ENCODE measurements at regions not wholly inside any gene's neighbourhood (a gene's known extent, or its start where the extent isn't known, plus 50 kb on each side); places are given as distances from the start of the nearest gene placed in this dataset.

DNA sequence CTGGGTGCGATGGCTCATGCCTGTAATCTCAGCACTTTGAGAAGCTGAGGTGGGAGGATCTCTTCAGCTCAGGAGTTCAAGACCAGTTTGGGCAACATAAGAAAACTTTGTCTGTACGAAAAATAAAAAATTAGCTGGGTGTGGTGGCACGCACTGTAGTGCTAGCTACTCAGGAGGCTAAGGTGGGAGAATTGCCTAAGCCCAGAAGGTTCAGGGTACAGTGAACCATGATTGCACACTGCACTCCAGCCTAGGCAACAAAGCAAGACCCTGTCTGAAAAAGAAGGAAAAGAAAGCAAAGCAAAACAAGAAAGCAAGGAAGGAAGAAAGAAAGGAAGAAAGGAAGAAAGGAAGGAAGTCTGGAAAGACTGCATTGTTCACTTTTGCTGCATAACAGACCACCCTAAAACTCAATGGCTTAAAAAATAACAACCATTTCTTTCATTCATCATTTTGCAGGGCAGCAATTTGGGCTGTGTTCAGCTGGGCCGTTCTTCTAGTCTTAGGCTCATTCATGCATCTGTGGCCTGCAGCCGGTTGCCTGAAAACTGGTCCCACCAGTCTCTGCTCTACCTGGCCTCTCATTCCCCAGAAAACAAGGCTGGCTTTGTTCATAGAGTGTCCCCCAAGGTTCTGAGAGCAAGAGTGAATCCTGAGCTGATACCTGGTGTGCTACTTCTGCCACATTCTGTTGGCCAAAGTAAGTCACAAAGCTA, 82.4 kb upstream of the MIER3 start:
- TF ChIP-seq CTCF (IDR thresholded peaks at IDR 0.05): no peak
- Histone ChIP-seq H3K36me3 (no peaks in the 10 kb centered on the region), H3K27me3 (ENCODE audit: low read depth) (no peaks in the 10 kb centered on the region), H3K9me3 (no peaks in the 10 kb centered on the region), H3K4me3 (no peak overlapping the region), H3K27ac (no peak overlapping the region), H3K4me1 (no peaks in the 10 kb centered on the region)
- ATAC-seq (no peak), DNase-seq (no peak)
- intact Hi-C loops (cut with DNase I): no loop called here

DNA sequence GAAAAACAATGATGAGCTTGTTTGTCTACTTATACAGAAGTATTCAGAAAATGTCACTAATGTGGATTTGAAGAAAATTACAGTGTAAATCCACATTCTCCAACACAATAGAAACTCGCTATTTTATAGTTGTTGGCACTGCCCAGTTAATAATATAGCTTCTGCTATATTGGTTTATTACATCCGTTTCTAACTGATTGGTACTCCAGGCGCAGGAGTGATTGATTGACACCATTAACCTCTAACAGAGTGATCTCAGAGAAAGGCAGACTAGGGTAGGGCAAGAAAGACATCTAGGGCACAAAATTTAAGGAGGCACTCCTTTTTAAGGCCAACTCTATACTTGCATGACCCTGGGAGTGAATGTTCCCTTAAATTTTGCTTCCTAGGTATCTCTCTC, 84.0 kb upstream of the MIER3 start:
- H3K4me3 ChIP-seq: no peak overlapping the region
- ATAC-seq: no peak
- H3K27ac ChIP-seq: no peak overlapping the region
- intact Hi-C loops (cut with DNase I): no loop called here
- no peak for DNase-seq
- H3K9me3 ChIP-seq: no peaks in the 10 kb centered on the region
- H3K4me1 ChIP-seq: no peaks in the 10 kb centered on the region
- no peak for TF ChIP-seq CTCF (IDR thresholded peaks at IDR 0.05)
- H3K36me3 ChIP-seq: no peaks in the 10 kb centered on the region
- H3K27me3 ChIP-seq (ENCODE audit: low read depth): no peaks in the 10 kb centered on the region

DNA sequence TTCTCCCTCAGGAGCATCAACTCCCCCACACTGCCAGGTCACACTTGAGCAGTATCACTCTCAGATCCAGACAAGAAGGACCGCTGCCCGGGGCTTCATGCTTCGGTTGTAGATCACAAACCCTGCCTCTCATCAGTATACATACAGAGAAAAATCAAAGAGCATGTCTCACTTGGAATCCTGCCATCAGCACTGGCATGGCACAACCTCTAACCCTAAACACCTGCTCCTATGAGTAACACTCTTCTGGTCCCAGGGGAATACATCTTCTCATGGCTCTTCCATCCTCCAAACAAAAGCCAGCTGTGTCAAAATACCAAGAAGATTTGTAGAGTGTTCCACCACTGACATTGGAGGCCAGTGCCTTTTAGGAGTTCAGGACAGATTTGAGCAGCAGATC, 84.8 kb upstream of the MIER3 start:
- no peaks in the 10 kb centered on the region for H3K27me3 ChIP-seq (ENCODE audit: low read depth)
- TF ChIP-seq CTCF (IDR thresholded peaks at IDR 0.05): no peak
- DNase-seq: no peak
- no peak overlapping the region for H3K4me3 ChIP-seq
- no peak overlapping the region for H3K27ac ChIP-seq
- no peaks in the 10 kb centered on the region for H3K36me3 ChIP-seq
- H3K4me1 ChIP-seq: no peaks in the 10 kb centered on the region
- no peak for ATAC-seq
- intact Hi-C loops (cut with DNase I): no loop called here
- no peaks in the 10 kb centered on the region for H3K9me3 ChIP-seq

- Histone ChIP-seq H3K27me3 (ENCODE audit: low read depth) (no peaks in the 10 kb centered on the region), H3K4me3 (no peak overlapping the region), H3K36me3 (no peaks in the 10 kb centered on the region), H3K4me1 (no peaks in the 10 kb centered on the region), H3K27ac (no peak overlapping the region), H3K9me3 (no peaks in the 10 kb centered on the region)
- TF ChIP-seq CTCF (IDR thresholded peaks at IDR 0.05): no peak
- DNase-seq: no peak
- intact Hi-C loops (cut with DNase I): no loop called here
- no peak for ATAC-seq
Observed at GRCh38 chr5:57037355-57037754, 85.4 kb upstream of the MIER3 start.

DNA sequence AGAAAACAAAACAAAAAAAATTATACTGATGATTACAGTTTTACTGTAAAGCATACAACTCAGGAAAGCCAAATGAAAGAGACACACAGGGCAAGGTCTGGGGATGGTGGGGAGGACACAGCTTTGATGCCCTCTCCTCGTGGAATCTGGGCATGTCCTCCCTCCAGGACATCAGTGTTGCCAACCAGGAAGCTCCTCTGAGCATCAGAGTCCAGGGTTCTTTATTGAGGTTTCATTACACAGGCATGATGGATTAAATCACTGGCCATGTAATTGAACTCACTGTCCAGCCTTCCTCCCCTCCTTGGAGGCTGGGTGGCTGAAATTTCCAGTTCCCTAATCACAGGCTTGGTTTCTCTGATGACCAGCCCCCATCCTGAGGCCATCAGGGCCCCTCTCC, 89.6 kb upstream of the MIER3 start:
- Histone ChIP-seq H3K4me3 (no peak overlapping the region), H3K9me3 (no peaks in the 10 kb centered on the region), H3K36me3 (no peaks in the 10 kb centered on the region), H3K4me1 (no peaks in the 10 kb centered on the region), H3K27me3 (ENCODE audit: low read depth) (no peaks in the 10 kb centered on the region), H3K27ac (no peak overlapping the region)
- ATAC-seq: no peak
- TF ChIP-seq CTCF (IDR thresholded peaks at IDR 0.05): no peak
- DNase-seq: no peak
- intact Hi-C loops (cut with DNase I): no loop called here
